Right atrium auricular region (tissue), 2 donors: ENCODE measurements at regions not wholly inside any gene's neighbourhood (a gene's known extent, or its start where the extent isn't known, plus 50 kb on each side); places are given as distances from the start of the nearest gene placed in this dataset.

ENCODE experiments used
- DNase-seq: peaks from one replicate; pipeline ENCODE4 v3.0.0-alpha.2; 2019; ENCODE audit warnings: low spot score
- H3K27ac ChIP-seq, 2 donors: fragments of 200-600 bp; sonication (generic); 1 replicate in 1 of 2; 2 replicates in 1 of 2; pipeline ENCODE4 v1.5.1; 2016 to 2019
- H3K27me3 ChIP-seq, 2 donors: fragments of 200-600 bp; sonication (generic); one replicate each; pipeline versions ENCODE4 v1.5.1 to v1.6.0; 2017 to 2019
- H3K36me3 ChIP-seq: fragments of 200-600 bp; sonication (generic); one replicate; pipeline ENCODE4 v1.5.1; 2016
- H3K4me1 ChIP-seq, 2 donors: fragments of 200-600 bp; sonication (generic); one replicate each; pipeline versions ENCODE4 v1.5.1 to v1.6.0; 2017 to 2019
- H3K4me3 ChIP-seq, 2 donors: fragments of 200-600 bp; sonication (generic); 1 replicate in 1 of 2; 2 replicates in 1 of 2; pipeline ENCODE4 v1.5.1; 2017 to 2019; ENCODE audit warnings: mild to moderate bottlenecking in 1 of 2, moderate library complexity in 1 of 2
- H3K9me3 ChIP-seq, 2 donors: fragments of 200-600 bp; sonication (generic); one replicate each; pipeline ENCODE4 v1.5.1; 2019
- CTCF ChIP-seq, 2 donors: fragments of 200-600 bp; sonication (generic); IDR thresholded peaks; one replicate each; pipeline ENCODE4 v1.5.1; 2019; ENCODE audit warnings: antibody characterized with exemption in 2 of 2

GRCh38 chr2:4258563-4258962 is 555.2 kb downstream of the DCDC2C start:
- Histone ChIP-seq H3K27me3 (no peaks in the 10 kb centered on the region), H3K4me1 (no peaks in the 10 kb centered on the region), H3K9me3 (no peaks in the 10 kb centered on the region), H3K27ac (no peak overlapping the region), H3K36me3 (no peaks in the 10 kb centered on the region), H3K4me3 (no peak overlapping the region)
- DNase-seq = no peak
- no peak for TF ChIP-seq CTCF (IDR thresholded peaks at IDR 0.05)

- no peak overlapping the region for H3K27ac ChIP-seq
- TF ChIP-seq CTCF (IDR thresholded peaks at IDR 0.05) = no peak
- DNase-seq = no peak
- H3K27me3 ChIP-seq = no peaks in the 10 kb centered on the region
- no peaks in the 10 kb centered on the region for H3K36me3 ChIP-seq
- H3K9me3 ChIP-seq = no peaks in the 10 kb centered on the region
- no peak overlapping the region for H3K4me3 ChIP-seq
- H3K4me1 ChIP-seq = no peaks in the 10 kb centered on the region
Measured at GRCh38 chr2:4265936-4266335, 562.6 kb downstream of the DCDC2C start.

GRCh38 chr2:4269885-4270284 is 566.5 kb downstream of the DCDC2C start:
- no peak overlapping the region for H3K27ac ChIP-seq
- no peaks in the 10 kb centered on the region for H3K27me3 ChIP-seq
- no peaks in the 10 kb centered on the region for H3K4me1 ChIP-seq
- H3K9me3 ChIP-seq = no peaks in the 10 kb centered on the region
- no peak for TF ChIP-seq CTCF (IDR thresholded peaks at IDR 0.05)
- no peak overlapping the region for H3K4me3 ChIP-seq
- H3K36me3 ChIP-seq = no peaks in the 10 kb centered on the region
- no peak for DNase-seq

GRCh38 chr2:4272261-4272858 is 569.0 kb downstream of the DCDC2C start:
- no peak for DNase-seq
- Histone ChIP-seq H3K9me3 (no peaks in the 10 kb centered on the region), H3K4me3 (no peak overlapping the region), H3K36me3 (no peaks in the 10 kb centered on the region), H3K27ac (no peak overlapping the region), H3K27me3 (no peaks in the 10 kb centered on the region), H3K4me1 (no peaks in the 10 kb centered on the region)
- TF ChIP-seq CTCF (IDR thresholded peaks at IDR 0.05) = no peak

- DNase-seq = no peak
- Histone ChIP-seq H3K27me3 (no peaks in the 10 kb centered on the region), H3K36me3 (no peaks in the 10 kb centered on the region), H3K4me3 (no peak overlapping the region), H3K27ac (no peak overlapping the region), H3K9me3 (no peaks in the 10 kb centered on the region), H3K4me1 (no peaks in the 10 kb centered on the region)
- no peak for TF ChIP-seq CTCF (IDR thresholded peaks at IDR 0.05)
Measured at GRCh38 chr2:4278392-4278791, 575.0 kb downstream of the DCDC2C start.

- no peak for DNase-seq
- Histone ChIP-seq H3K27me3 (no peaks in the 10 kb centered on the region), H3K4me1 (no peaks in the 10 kb centered on the region), H3K36me3 (no peaks in the 10 kb centered on the region), H3K4me3 (no peak overlapping the region), H3K27ac (no peak overlapping the region), H3K9me3 (no peaks in the 10 kb centered on the region)
- no peak for TF ChIP-seq CTCF (IDR thresholded peaks at IDR 0.05)
Measured at GRCh38 chr2:4279431-4279830, 576.1 kb downstream of the DCDC2C start.
